Kasumi-1 (cell line): ENCODE measurements at regions not wholly inside any gene's neighbourhood (a gene's known extent, or its start where the extent isn't known, plus 50 kb on each side); places are given as distances from the start of the nearest gene placed in this dataset.

ENCODE experiments used
- DNase-seq, 2 experiments: peaks; one replicate each; lab custom pipeline; 2025; lab: John Stamatoyannopoulos, UW

DNA sequence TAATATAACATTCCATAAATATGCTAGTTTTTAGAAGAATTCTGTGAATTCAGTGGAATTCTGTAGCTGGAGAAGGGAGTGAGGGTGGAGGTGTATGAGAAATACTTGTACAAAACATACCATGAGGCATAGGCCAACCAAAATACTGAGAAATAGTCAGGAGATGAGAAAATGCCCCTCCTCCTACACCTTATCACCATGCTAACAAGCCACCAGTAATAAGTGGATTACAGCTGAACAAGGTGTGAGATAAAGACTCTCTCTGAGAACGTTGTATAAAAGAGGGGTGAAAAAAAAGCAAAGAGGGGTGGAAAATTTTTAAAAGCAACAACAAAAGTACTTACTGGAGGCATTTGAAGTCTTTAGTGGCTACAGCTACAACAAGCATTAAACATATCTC lies 90.4 kb upstream of the IGFBP3 start:
- no peak for DNase-seq

DNA sequence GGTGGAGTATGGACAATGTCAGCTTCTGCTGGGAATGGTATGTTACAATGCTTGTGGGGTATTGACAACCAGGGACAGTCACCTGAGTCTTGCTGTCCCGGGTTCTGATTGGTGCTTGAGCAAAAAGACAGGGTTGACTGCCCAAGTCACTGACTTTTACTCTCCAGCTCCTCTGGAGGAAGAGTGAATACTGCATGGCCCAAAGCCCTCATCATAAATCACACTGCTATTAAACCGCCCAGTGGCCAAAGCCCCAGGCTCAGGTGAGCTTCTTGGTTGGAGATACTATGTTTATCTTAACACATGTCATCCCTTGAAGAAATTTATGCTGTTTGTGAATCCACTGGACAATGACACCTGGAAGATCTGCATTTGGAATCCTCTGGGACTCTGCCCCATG lies 90.0 kb upstream of the IGFBP3 start:
- no peak for DNase-seq

DNA sequence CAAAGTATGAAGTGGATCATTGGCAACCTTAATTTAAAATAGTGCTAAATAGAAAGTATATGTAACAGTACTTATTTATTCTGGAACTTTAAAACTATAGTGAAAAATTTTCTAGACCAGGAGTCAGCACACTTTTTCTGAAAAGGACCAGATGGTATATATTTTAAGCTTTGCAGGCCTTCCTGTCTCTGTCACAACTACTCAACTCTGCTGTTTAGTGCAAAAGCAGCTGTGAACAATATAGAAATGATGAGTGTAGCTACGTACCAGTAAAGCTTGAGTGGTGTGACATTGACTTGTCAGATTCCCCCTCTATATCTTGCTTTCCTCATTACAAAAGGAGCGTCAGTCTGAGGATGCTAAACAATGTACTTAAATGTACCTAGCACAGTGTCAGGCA lies 88.1 kb upstream of the IGFBP3 start:
- DNase-seq, result no peak

- DNase-seq, result no peak
Observed at GRCh38 chr7:46007990-46008643, 87.0 kb upstream of the IGFBP3 start.

DNA sequence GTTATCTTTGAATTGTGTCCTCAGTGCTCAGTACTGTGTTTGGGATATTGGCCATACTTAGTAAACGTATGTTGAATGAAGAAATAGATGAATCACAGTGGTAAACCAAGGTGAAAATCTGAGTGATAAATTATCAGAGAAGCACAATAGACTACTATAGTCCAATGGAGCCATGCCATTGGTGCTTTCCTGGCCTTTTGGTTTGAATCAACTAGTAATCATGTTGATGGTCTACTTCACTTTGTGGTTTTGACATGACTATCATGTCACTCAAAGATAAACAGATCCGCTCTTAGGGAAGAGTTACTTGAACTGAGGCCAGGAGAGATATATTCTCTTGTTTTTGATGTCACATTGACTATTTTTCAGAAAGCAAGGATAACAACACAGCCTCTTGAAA lies 86.1 kb upstream of the IGFBP3 start:
- no peak for DNase-seq

DNA sequence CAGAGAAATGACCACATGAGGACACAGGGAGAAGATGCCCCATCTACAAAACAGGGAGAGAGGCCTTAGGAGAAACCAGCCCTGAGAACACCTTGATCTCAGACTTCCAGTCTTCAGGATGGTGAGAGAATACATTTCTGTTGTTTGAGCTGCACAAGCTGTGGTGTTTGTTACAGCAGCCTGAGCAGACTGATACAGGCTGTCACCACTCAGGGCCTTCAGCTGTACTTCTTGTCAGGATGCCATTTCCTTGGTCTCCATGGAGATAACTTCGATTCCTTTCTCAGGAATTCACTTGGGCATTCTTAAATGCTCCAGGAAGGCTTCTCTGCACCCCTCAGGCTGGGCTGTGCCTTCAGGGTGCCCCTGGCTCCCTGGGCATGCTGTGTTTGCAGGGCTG lies 85.7 kb upstream of the IGFBP3 start:
- no peak for DNase-seq

DNA sequence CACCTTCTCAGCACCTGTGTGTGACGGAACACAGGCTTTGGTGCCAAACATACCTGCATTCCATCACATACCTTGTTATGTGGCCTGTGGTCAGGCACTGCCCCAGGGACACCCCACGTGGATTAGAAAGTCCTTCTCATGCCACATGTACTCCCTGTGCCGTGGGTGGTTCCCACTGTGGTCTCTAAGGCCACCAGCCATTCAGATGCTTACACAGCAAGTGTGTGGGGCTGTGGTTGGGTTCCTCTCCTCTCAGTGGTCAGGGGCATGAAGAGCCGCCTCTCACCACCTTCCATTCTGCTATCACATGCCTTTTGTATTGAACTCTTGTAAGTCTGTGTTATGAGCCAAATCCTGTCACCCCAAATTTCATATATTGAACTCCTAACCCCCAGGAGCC lies 85.1 kb upstream of the IGFBP3 start:
- no peak for DNase-seq

DNA sequence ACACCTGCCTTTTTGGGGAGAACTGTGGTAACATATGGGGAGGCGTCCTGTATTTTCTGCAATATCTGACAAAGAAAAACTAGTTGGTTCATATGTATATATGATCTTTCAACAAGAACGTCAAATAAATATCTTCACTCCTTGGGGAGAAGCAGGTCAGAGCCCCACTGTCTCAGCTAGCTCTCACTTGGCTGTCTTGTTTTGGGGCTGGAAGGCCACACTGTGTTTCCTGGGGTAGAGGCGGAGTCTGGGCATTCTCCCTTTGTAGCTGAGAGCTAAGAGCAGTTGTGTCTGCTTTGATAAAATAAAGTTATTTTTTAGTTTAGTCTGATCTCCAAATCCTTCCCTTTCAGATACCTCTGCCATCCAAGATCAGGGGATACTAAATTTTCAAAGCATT lies 83.9 kb upstream of the IGFBP3 start:
- no peak for DNase-seq

- no peak for DNase-seq
Observed at GRCh38 chr7:46003896-46004875, 83.1 kb upstream of the IGFBP3 start.

DNA sequence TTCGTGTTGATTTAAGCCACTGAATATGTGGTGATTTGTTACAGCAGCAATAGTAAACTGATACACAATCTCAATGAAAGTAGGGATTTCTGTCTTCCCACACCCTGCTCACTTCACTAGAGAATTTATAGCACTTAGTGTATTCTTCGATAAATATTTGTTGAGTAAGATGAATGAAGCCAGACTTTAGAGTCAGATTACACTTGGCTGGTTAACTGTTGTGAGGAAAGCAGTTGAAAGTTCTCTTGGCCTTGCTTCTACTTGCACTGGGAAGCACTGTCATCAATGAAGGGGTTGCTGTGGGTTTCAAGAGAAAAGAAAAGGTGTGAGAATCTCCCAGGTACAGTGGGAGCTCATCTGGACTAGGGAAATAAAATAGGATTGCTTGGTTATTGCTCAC lies 82.1 kb upstream of the IGFBP3 start:
- no peak for DNase-seq

DNA sequence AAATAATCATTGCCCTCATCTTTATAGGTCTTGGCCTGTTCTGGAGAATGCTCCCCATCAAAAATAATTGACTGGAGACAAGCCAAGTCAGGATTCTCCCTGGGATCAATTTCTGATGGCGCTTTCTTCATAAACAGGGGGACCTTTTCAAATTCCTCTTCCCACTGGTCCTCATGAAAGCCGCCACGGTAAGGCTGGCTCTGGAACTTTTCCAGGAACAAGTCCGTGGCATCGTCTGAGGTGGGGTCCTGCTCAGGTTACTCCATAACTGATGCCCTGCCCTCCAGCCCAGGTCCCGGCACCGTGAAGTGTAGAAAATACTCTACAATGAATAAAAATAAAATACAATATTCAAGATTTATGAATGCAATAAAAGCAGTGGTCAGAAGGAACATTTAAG lies 79.4 kb upstream of the IGFBP3 start:
- no peak for DNase-seq

- no peak for DNase-seq
Observed at GRCh38 chr7:45999541-45999940, 78.5 kb upstream of the IGFBP3 start.

DNA sequence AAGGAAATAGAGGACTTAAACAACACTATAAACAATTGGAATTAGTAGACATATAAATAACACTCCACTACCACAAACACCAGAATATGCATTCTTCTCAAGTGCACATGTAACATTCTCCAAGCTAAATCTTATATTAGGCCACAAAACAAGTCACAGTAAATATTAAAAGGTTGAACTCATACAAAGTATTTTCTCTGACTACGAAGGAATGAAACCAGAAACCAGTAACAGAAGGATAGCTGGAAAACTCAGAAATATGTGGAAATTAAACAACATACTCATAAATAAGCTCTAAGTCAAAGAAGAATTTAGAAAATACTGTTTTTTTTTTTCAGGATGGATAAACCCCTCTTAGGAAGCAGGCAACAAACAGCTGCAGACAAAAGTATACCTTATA lies 77.4 kb upstream of the IGFBP3 start:
- no peak for DNase-seq

- no peak for DNase-seq
Observed at GRCh38 chr7:45993621-45994020, 72.5 kb upstream of the IGFBP3 start.

DNA sequence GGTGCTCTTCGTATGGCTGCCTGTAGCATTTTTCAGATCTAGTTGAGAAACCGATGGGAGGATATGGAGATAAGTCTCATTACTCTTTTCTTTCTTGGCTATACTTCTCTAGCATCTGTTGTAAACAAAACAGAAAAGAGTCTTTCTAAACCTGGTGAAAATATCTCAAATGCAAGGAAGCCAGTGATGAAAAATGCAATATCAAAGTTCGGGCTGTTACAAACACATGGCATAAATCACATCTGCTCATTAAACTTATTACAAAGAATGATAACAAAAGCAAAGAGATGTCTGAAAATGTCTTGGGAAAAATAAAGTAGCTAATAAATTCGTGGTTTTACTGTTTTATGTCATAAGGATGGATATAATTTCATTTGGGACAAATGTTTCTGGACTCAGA lies 71.8 kb upstream of the IGFBP3 start:
- DNase-seq, result no peak

DNA sequence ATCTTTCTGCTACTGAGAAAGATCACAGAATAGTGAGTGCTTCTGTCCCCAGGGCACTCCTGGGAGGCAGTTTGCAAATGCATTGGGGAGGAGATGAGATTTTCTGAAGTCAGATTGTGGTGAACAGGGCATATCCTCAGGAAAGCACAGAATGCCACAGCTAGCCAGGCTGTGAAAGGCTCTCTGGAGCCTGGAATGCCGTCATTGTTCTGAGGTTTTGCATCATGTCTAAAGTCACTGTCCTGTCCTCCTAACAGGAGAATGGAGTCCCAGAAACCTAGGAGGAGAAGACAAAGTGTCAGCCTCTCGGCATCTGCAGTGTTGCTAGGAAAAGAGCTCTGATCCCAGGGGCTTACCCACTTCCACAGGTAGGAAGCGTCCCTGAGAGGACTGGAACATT lies 69.2 kb upstream of the IGFBP3 start:
- no peak for DNase-seq

DNA sequence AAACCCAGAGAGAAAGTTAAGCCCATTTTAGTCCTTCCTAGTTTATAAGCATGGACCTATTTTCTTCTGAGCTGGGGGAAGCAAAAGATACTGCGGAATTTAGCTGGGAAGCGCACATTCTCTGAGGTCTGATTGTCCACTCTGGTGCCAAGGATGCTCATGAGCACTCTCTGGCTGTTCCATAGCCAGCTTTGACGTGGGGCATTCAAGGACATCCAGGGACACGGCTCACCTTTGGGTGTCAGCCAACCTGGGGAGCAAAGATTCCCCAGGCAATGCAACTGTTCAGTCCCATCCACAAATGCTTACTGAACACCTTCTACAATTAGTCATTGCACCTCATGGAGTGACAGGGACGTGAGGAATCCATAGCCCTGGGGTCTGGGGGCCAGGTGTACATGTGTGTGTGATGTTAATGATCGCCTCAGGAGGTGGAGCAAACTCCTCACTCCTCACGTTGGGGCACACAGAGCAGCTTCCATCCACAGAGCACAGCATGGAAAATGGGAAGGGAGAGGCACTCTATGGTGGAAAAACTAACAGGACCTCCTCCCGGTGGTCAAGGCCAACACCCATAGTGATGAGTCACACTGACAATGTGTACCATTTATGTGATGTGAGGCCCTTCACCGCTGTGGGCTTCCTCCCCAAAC lies 67.5 kb upstream of the IGFBP3 start:
- DNase-seq, result no peak

GRCh38 chr7:45987521-45988290 lies 66.6 kb upstream of the IGFBP3 start:
- DNase-seq, result no peak

- no peak for DNase-seq
Observed at GRCh38 chr7:45986355-45987298, 65.6 kb upstream of the IGFBP3 start.

DNA sequence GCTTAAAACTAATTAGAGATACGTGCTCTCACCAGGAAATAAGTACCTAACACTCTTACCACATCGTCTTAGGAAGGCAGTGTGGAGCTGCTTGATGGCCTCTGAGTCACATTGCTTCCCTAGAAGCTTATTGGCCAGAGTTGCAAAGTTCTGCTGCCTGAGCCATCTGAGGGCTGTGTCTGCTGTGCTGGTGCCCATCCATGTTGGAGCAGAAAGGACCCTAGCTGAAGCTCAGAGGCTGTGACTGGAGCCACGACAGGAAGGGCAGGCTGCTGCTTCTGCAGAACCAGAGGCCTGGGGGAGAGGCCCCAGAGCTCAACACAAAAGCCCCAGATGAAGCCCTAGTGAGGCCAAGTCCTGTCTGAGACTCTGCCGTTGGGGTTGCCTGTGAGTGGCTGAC lies 64.8 kb upstream of the IGFBP3 start:
- no peak for DNase-seq
